H1 (cell line): ENCODE measurements at regions not wholly inside any gene's neighbourhood (a gene's known extent, or its start where the extent isn't known, plus 50 kb on each side); places are given as distances from the start of the nearest gene placed in this dataset.

Source experiments
- KDM4A ChIP-seq: IDR thresholded peaks from one replicate; pipeline ENCODE4 v1.7.1; 2012; ENCODE audit warnings: low read depth, mild to moderate bottlenecking, moderate library complexity, low read length, inconsistent platforms; ENCODE audit not compliant: severe bottlenecking
- SP1 ChIP-seq: IDR thresholded peaks from 2 replicates; pipeline ENCODE4 v1.6.1; 2011; ENCODE audit warnings: low read depth, low read length

GRCh38 chr10:61321041-61321857 is 131.9 kb downstream of the TMEM26 start (continued):
- TF ChIP-seq KDM4A (no peak), SP1 (no peak)
